Immature natural killer cell (primary cell): ENCODE measurements at regions not wholly inside any gene's neighbourhood (a gene's known extent, or its start where the extent isn't known, plus 50 kb on each side); places are given as distances from the start of the nearest gene placed in this dataset.

Source experiments
- DNase-seq, 3 donors: peaks; one replicate each; pipeline ENCODE4 v3.0.0; 2022; ENCODE audit warnings: mixed read lengths in 1 of 3
- H3K27ac Mint-ChIP-seq, 6 donors: one replicate each; pipeline ENCODE4 v1.8.0; 2020; ENCODE audit warnings: mixed read lengths in 6 of 6, mild to moderate bottlenecking in 5 of 6, inconsistent platforms in 4 of 6, moderate library complexity in 3 of 6
- H3K27me3 Mint-ChIP-seq, 3 donors: one replicate each; pipeline ENCODE4 v1.8.0; 2020 to 2021; ENCODE audit warnings: low read depth in 3 of 3, mild to moderate bottlenecking in 3 of 3, mixed read lengths in 3 of 3, moderate library complexity in 3 of 3, inconsistent platforms in 1 of 3
- H3K36me3 Mint-ChIP-seq, 3 donors: one replicate each; pipeline ENCODE4 v1.8.0; 2020; ENCODE audit warnings: mixed read lengths in 3 of 3, inconsistent platforms in 2 of 3, mild to moderate bottlenecking in 2 of 3
- H3K4me1 Mint-ChIP-seq, 2 donors: one replicate each; pipeline ENCODE4 v1.8.0; 2020; ENCODE audit warnings: inconsistent platforms in 2 of 2, mild to moderate bottlenecking in 2 of 2, mixed read lengths in 2 of 2, moderate library complexity in 1 of 2
- H3K4me3 Mint-ChIP-seq, 5 donors: one replicate each; pipeline ENCODE4 v1.8.0; 2020; ENCODE audit warnings: mild to moderate bottlenecking in 5 of 5, mixed read lengths in 5 of 5, inconsistent platforms in 3 of 5, moderate library complexity in 3 of 5
- H3K9me3 Mint-ChIP-seq, 6 donors: one replicate each; pipeline ENCODE4 v1.8.0; 2020; ENCODE audit warnings: mild to moderate bottlenecking in 6 of 6, mixed read lengths in 6 of 6, inconsistent platforms in 4 of 6, moderate library complexity in 3 of 6

GRCh38 chr2:121041516-121041915, 243.5 kb downstream of the TFCP2L1 start:
- DNase-seq: no peak
- peaks cover 0 to 4% (median 4%) of the 10 kb centered on the region in 3 donors for H3K27me3 Mint-ChIP-seq

GRCh38 chr2:121043061-121043826, 241.8 kb downstream of the TFCP2L1 start:
- no peak for DNase-seq
- Mint-ChIP-seq H3K36me3 (no peaks in the 10 kb centered on the region), H3K9me3 (no peaks in the 10 kb centered on the region), H3K27me3 (peaks cover 0 to 4% (median 3%) of the 10 kb centered on the region in 3 donors), H3K4me3 (no peak overlapping the region), H3K4me1 (no peaks in the 10 kb centered on the region), H3K27ac (no peak overlapping the region)

More at GRCh38 chr2:121041516-121041915, 243.5 kb downstream of the TFCP2L1 start:
- Mint-ChIP-seq H3K36me3 (no peaks in the 10 kb centered on the region), H3K27ac (no peak overlapping the region), H3K4me1 (no peaks in the 10 kb centered on the region), H3K9me3 (no peaks in the 10 kb centered on the region), H3K4me3 (no peak overlapping the region)

- Mint-ChIP-seq H3K27ac (no peak overlapping the region), H3K4me1 (no peaks in the 10 kb centered on the region), H3K27me3 (peaks cover 0 to 4% (median 3%) of the 10 kb centered on the region in 3 donors), H3K4me3 (no peak overlapping the region), H3K36me3 (no peaks in the 10 kb centered on the region), H3K9me3 (no peaks in the 10 kb centered on the region)
- DNase-seq: no peak
Observed at GRCh38 chr2:121043827-121044222, 241.2 kb downstream of the TFCP2L1 start.

- no peaks in the 10 kb centered on the region for H3K9me3 Mint-ChIP-seq
Observed at GRCh38 chr2:121044412-121044811, 240.6 kb downstream of the TFCP2L1 start.

GRCh38 chr2:121045245-121045644, 239.8 kb downstream of the TFCP2L1 start:
- no peak for DNase-seq
- Mint-ChIP-seq H3K4me3 (no peak overlapping the region), H3K27ac (no peak overlapping the region), H3K4me1 (no peaks in the 10 kb centered on the region), H3K9me3 (no peaks in the 10 kb centered on the region), H3K27me3 (peaks cover 0 to 2% (median 0%) of the 10 kb centered on the region in 3 donors), H3K36me3 (no peaks in the 10 kb centered on the region)

More at GRCh38 chr2:121044412-121044811, 240.6 kb downstream of the TFCP2L1 start:
- Mint-ChIP-seq H3K27me3 (peaks cover 0 to 4% (median 3%) of the 10 kb centered on the region in 3 donors), H3K27ac (no peak overlapping the region), H3K4me1 (no peaks in the 10 kb centered on the region), H3K36me3 (no peaks in the 10 kb centered on the region), H3K4me3 (no peak overlapping the region)
- no peak for DNase-seq

GRCh38 chr2:121046335-121046734, 238.7 kb downstream of the TFCP2L1 start:
- Mint-ChIP-seq H3K27me3 (peaks cover 0 to 2% (median 0%) of the 10 kb centered on the region in 3 donors), H3K4me1 (no peaks in the 10 kb centered on the region), H3K36me3 (no peaks in the 10 kb centered on the region), H3K4me3 (no peak overlapping the region), H3K9me3 (no peaks in the 10 kb centered on the region), H3K27ac (no peak overlapping the region)
- DNase-seq: no peak

GRCh38 chr2:121047383-121047782, 237.6 kb downstream of the TFCP2L1 start:
- no peak for DNase-seq
- Mint-ChIP-seq H3K27ac (no peak overlapping the region), H3K4me3 (no peak overlapping the region), H3K4me1 (no peaks in the 10 kb centered on the region), H3K9me3 (no peaks in the 10 kb centered on the region), H3K36me3 (no peaks in the 10 kb centered on the region), H3K27me3 (peaks cover 0 to 2% (median 0%) of the 10 kb centered on the region in 3 donors)

GRCh38 chr2:121049131-121049530, 235.9 kb downstream of the TFCP2L1 start:
- H3K27me3 Mint-ChIP-seq: peaks cover 0 to 1% (median 0%) of the 10 kb centered on the region in 3 donors

GRCh38 chr2:121049950-121050585, 234.9 kb downstream of the TFCP2L1 start:
- H3K27me3 Mint-ChIP-seq: peaks cover 0 to 1% (median 0%) of the 10 kb centered on the region in 3 donors
- no peaks in the 10 kb centered on the region for H3K36me3 Mint-ChIP-seq
- H3K4me3 Mint-ChIP-seq: no peak overlapping the region
- DNase-seq: no peak
- no peak overlapping the region for H3K27ac Mint-ChIP-seq
- no peaks in the 10 kb centered on the region for H3K4me1 Mint-ChIP-seq
- no peaks in the 10 kb centered on the region for H3K9me3 Mint-ChIP-seq

More at GRCh38 chr2:121049131-121049530, 235.9 kb downstream of the TFCP2L1 start:
- DNase-seq: no peak
- no peaks in the 10 kb centered on the region for H3K9me3 Mint-ChIP-seq
- no peaks in the 10 kb centered on the region for H3K36me3 Mint-ChIP-seq
- H3K27ac Mint-ChIP-seq: peak overlapping the region in 1 of 6 donors; percentile 55
- H3K4me1 Mint-ChIP-seq: no peaks in the 10 kb centered on the region
- no peak overlapping the region for H3K4me3 Mint-ChIP-seq

GRCh38 chr2:121051311-121051710, 233.7 kb downstream of the TFCP2L1 start:
- no peaks in the 10 kb centered on the region for H3K9me3 Mint-ChIP-seq
- H3K27ac Mint-ChIP-seq: no peak overlapping the region
- no peak for DNase-seq
- H3K4me3 Mint-ChIP-seq: no peak overlapping the region
- peaks cover 0 to 1% (median 1%) of the 10 kb centered on the region in 3 donors for H3K27me3 Mint-ChIP-seq
- no peaks in the 10 kb centered on the region for H3K36me3 Mint-ChIP-seq
- no peaks in the 10 kb centered on the region for H3K4me1 Mint-ChIP-seq

- Mint-ChIP-seq H3K9me3 (no peaks in the 10 kb centered on the region), H3K27ac (no peak overlapping the region), H3K4me1 (no peaks in the 10 kb centered on the region), H3K27me3 (peaks cover 0 to 3% (median 1%) of the 10 kb centered on the region in 3 donors), H3K4me3 (no peak overlapping the region), H3K36me3 (no peaks in the 10 kb centered on the region)
- no peak for DNase-seq
Observed at GRCh38 chr2:121052023-121052422, 233.0 kb downstream of the TFCP2L1 start.

GRCh38 chr2:121052521-121052920, 232.5 kb downstream of the TFCP2L1 start:
- H3K4me1 Mint-ChIP-seq: no peaks in the 10 kb centered on the region
- H3K36me3 Mint-ChIP-seq: no peaks in the 10 kb centered on the region
- no peak for DNase-seq
- H3K4me3 Mint-ChIP-seq: no peak overlapping the region
- H3K27me3 Mint-ChIP-seq: peaks cover 0 to 3% (median 1%) of the 10 kb centered on the region in 3 donors
- no peaks in the 10 kb centered on the region for H3K9me3 Mint-ChIP-seq
- no peak overlapping the region for H3K27ac Mint-ChIP-seq

GRCh38 chr2:121055088-121055487, 229.9 kb downstream of the TFCP2L1 start:
- Mint-ChIP-seq H3K4me1 (no peaks in the 10 kb centered on the region), H3K4me3 (no peak overlapping the region), H3K9me3 (no peaks in the 10 kb centered on the region), H3K27me3 (peaks cover 0 to 3% (median 0%) of the 10 kb centered on the region in 3 donors), H3K36me3 (no peaks in the 10 kb centered on the region), H3K27ac (no peak overlapping the region)
- DNase-seq: no peak

GRCh38 chr2:121055501-121055900, 229.5 kb downstream of the TFCP2L1 start:
- H3K27me3 Mint-ChIP-seq: peaks cover 0 to 3% (median 0%) of the 10 kb centered on the region in 3 donors
- no peak overlapping the region for H3K4me3 Mint-ChIP-seq
- H3K27ac Mint-ChIP-seq: no peak overlapping the region

More at GRCh38 chr2:121055501-121055900, 229.5 kb downstream of the TFCP2L1 start:
- no peaks in the 10 kb centered on the region for H3K36me3 Mint-ChIP-seq
- H3K4me1 Mint-ChIP-seq: no peaks in the 10 kb centered on the region
- no peak for DNase-seq
- H3K9me3 Mint-ChIP-seq: no peaks in the 10 kb centered on the region
